ENCODE measurements at regions not wholly inside any gene's neighbourhood (a gene's known extent, or its start where the extent isn't known, plus 50 kb on each side); places are given as distances from the start of the nearest gene placed in this dataset.
A peak's percentile ranks its signal among the peaks of the same experiment; 100 is the strongest.

- DNase-seq = no peak
These were observed 99.5 kb downstream of the MAFB start for GRCh38 chr20:40589581-40589980.

- no peak for DNase-seq
These were observed 100.1 kb downstream of the MAFB start for GRCh38 chr20:40588891-40589290.

- DNase-seq = no peak
These were observed 102.0 kb downstream of the MAFB start for GRCh38 chr20:40587038-40587437.

- no peak for DNase-seq
These were observed 104.8 kb downstream of the MAFB start for GRCh38 chr20:40584130-40584809.

- DNase-seq = peak in 1 of 2 donors; percentile 37
These were observed 105.4 kb downstream of the MAFB start for GRCh38 chr20:40583636-40584035.

GRCh38 chr20:40583205-40583604 lies 105.8 kb downstream of the MAFB start:
- DNase-seq = peak in 1 of 2 donors; percentile 21

GRCh38 chr20:40582531-40582930 lies 106.5 kb downstream of the MAFB start:
- no peak for DNase-seq

GRCh38 chr20:40579701-40580100 lies 109.3 kb downstream of the MAFB start:
- no peak for DNase-seq

- no peak for DNase-seq
These were observed 110.1 kb downstream of the MAFB start for GRCh38 chr20:40578961-40579360.

GRCh38 chr20:40575851-40576250 lies 113.2 kb downstream of the MAFB start:
- no peak for DNase-seq

GRCh38 chr20:40572251-40572650 lies 116.8 kb downstream of the MAFB start:
- DNase-seq = no peak

- peak in 1 of 2 donors; percentile 15 for DNase-seq
These were observed 117.4 kb downstream of the MAFB start for GRCh38 chr20:40571639-40572038.

GRCh38 chr20:40568200-40568599 lies 120.8 kb downstream of the MAFB start:
- DNase-seq = no peak

- no peak for DNase-seq
These were observed 123.4 kb downstream of the MAFB start for GRCh38 chr20:40565682-40566040.

- DNase-seq = no peak
These were observed 123.9 kb downstream of the MAFB start for GRCh38 chr20:40565001-40565681.

GRCh38 chr20:40563296-40563950 lies 125.6 kb downstream of the MAFB start:
- no peak for DNase-seq

GRCh38 chr20:40562031-40562430 lies 127.0 kb downstream of the MAFB start:
- DNase-seq = peak in 1 of 2 donors; percentile 69

- no peak for DNase-seq
These were observed 127.8 kb downstream of the MAFB start for GRCh38 chr20:40561187-40561586.

- DNase-seq = no peak
These were observed 130.8 kb downstream of the MAFB start for GRCh38 chr20:40558212-40558611.

GRCh38 chr20:40551125-40551530 lies 137.9 kb downstream of the MAFB start:
- DNase-seq = no peak

- no peak for DNase-seq
These were observed 141.4 kb downstream of the MAFB start for GRCh38 chr20:40547483-40548091.

- no peak for DNase-seq
These were observed 143.6 kb downstream of the MAFB start for GRCh38 chr20:40545478-40545877.

GRCh38 chr20:40542065-40542464 lies 147.0 kb downstream of the MAFB start:
- no peak for DNase-seq

- DNase-seq = no peak
These were observed 148.9 kb downstream of the MAFB start for GRCh38 chr20:40540166-40540565.

Data from CD4-positive, alpha-beta T cell treated with Interferon alpha-2 for 1 hour (primary cell).